DND-41 (cell line): ENCODE measurements at regions not wholly inside any gene's neighbourhood (a gene's known extent, or its start where the extent isn't known, plus 50 kb on each side); places are given as distances from the start of the nearest gene placed in this dataset.

ENCODE experiments used
- EZH2 ChIP-seq: IDR thresholded peaks from 3 replicates; pipeline ENCODE4 v1.6.1; 2012; ENCODE audit warnings: borderline replicate concordance, low read depth, mild to moderate bottlenecking, moderate library complexity, low read length, inconsistent platforms; ENCODE audit not compliant: severe bottlenecking
- TF ChIP-seq, protein P1 (sequence below): IDR thresholded peaks from 2 replicates; pipeline ENCODE4 v1.5.1; 2012; ENCODE audit warnings: borderline replicate concordance, low read length, moderate library complexity, mild to moderate bottlenecking; ENCODE audit not compliant: poor library complexity, severe bottlenecking; ENCODE audit errors: extremely low read depth

GRCh38 chr18:44280479-44280878 is 400.2 kb upstream of the SETBP1 start:
- TF ChIP-seq, protein P1, sequence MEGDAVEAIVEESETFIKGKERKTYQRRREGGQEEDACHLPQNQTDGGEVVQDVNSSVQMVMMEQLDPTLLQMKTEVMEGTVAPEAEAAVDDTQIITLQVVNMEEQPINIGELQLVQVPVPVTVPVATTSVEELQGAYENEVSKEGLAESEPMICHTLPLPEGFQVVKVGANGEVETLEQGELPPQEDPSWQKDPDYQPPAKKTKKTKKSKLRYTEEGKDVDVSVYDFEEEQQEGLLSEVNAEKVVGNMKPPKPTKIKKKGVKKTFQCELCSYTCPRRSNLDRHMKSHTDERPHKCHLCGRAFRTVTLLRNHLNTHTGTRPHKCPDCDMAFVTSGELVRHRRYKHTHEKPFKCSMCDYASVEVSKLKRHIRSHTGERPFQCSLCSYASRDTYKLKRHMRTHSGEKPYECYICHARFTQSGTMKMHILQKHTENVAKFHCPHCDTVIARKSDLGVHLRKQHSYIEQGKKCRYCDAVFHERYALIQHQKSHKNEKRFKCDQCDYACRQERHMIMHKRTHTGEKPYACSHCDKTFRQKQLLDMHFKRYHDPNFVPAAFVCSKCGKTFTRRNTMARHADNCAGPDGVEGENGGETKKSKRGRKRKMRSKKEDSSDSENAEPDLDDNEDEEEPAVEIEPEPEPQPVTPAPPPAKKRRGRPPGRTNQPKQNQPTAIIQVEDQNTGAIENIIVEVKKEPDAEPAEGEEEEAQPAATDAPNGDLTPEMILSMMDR = no peak
- no peak for TF ChIP-seq EZH2
